GM21529 (cell line): ENCODE measurements at regions not wholly inside any gene's neighbourhood (a gene's known extent, or its start where the extent isn't known, plus 50 kb on each side); places are given as distances from the start of the nearest gene placed in this dataset.

Experiments used
- ATAC-seq: cut with Tn5 transposase; IDR thresholded peaks from one replicate; pipeline ENCODE4 v1.9.1; 2021; ENCODE audit not compliant: unreplicated experiment

GRCh38 chr5:82413302-82414040, 135.3 kb upstream of the RPS23 start:
- ATAC-seq: no peak

- no peak for ATAC-seq
These were observed 129.9 kb upstream of the RPS23 start for GRCh38 chr5:82408033-82408432.

- no peak for ATAC-seq
These were observed 128.1 kb upstream of the RPS23 start for GRCh38 chr5:82406205-82406773.

GRCh38 chr5:82405618-82406204, 127.6 kb upstream of the RPS23 start:
- ATAC-seq: no peak

- ATAC-seq: no peak
These were observed 127.0 kb upstream of the RPS23 start for GRCh38 chr5:82405161-82405560.

GRCh38 chr5:82404382-82404945, 126.3 kb upstream of the RPS23 start:
- no peak for ATAC-seq

GRCh38 chr5:82403724-82404123, 125.6 kb upstream of the RPS23 start:
- ATAC-seq: no peak

- ATAC-seq: no peak
These were observed 124.9 kb upstream of the RPS23 start for GRCh38 chr5:82403026-82403425.

GRCh38 chr5:82399111-82399510, 121.0 kb upstream of the RPS23 start:
- no peak for ATAC-seq

- ATAC-seq: no peak
These were observed 119.7 kb upstream of the RPS23 start for GRCh38 chr5:82397741-82398320.

- no peak for ATAC-seq
These were observed 118.8 kb upstream of the RPS23 start for GRCh38 chr5:82396871-82397514.

GRCh38 chr5:82396396-82396795, 118.2 kb upstream of the RPS23 start:
- ATAC-seq: no peak

GRCh38 chr5:82393951-82394350, 115.8 kb upstream of the RPS23 start:
- no peak for ATAC-seq

GRCh38 chr5:82390088-82390487, 111.9 kb upstream of the RPS23 start:
- ATAC-seq: no peak

GRCh38 chr5:82389347-82389746, 111.2 kb upstream of the RPS23 start:
- no peak for ATAC-seq

- ATAC-seq: no peak
These were observed 110.0 kb upstream of the RPS23 start for GRCh38 chr5:82388181-82388580.

GRCh38 chr5:82387819-82388166, 109.6 kb upstream of the RPS23 start:
- ATAC-seq: no peak

GRCh38 chr5:82387001-82387818, 109.1 kb upstream of the RPS23 start:
- no peak for ATAC-seq

- no peak for ATAC-seq
These were observed 108.4 kb upstream of the RPS23 start for GRCh38 chr5:82386576-82386975.

- no peak for ATAC-seq
These were observed 106.0 kb upstream of the RPS23 start for GRCh38 chr5:82384034-82384750.
